ENCODE measurements at regions not wholly inside any gene's neighbourhood (a gene's known extent, or its start where the extent isn't known, plus 50 kb on each side); places are given as distances from the start of the nearest gene placed in this dataset.

GRCh38 chr2:228318218-228318617 is 136.7 kb upstream of the SPHKAP start:
- Histone ChIP-seq H3K27me3 (ENCODE audit: control insufficient read depth in 2 of 2, insufficient read depth in 2 of 2, low read length in 2 of 2) (no peaks in the 10 kb centered on the region), H3K27ac (ENCODE audit: low read depth in 2 of 2, low read length in 2 of 2) (no peak overlapping the region), H3K9me3 (ENCODE audit: control insufficient read depth in 2 of 2, low read length in 2 of 2) (no peaks in the 10 kb centered on the region), H3K9ac (ENCODE audit: low read depth in 1 of 2, low read length in 2 of 2) (no peak overlapping the region), H3K4me1 (ENCODE audit: control insufficient read depth in 2 of 2, insufficient read depth in 2 of 2, low read length in 2 of 2) (no peaks in the 10 kb centered on the region), H3K36me3 (ENCODE audit: control insufficient read depth in 2 of 2, insufficient read depth in 2 of 2, low read length in 2 of 2) (no peaks in the 10 kb centered on the region), H3K4me3 (ENCODE audit: low read length in 2 of 2) (no peak overlapping the region)

GRCh38 chr2:228312172-228312571 is 130.7 kb upstream of the SPHKAP start:
- no peaks in the 10 kb centered on the region for H3K36me3 ChIP-seq (ENCODE audit: control insufficient read depth in 2 of 2, insufficient read depth in 2 of 2, low read length in 2 of 2)
- H3K4me1 ChIP-seq (ENCODE audit: control insufficient read depth in 2 of 2, insufficient read depth in 2 of 2, low read length in 2 of 2): no peaks in the 10 kb centered on the region
- no peak overlapping the region for H3K9ac ChIP-seq (ENCODE audit: low read depth in 1 of 2, low read length in 2 of 2)
- no peak overlapping the region for H3K4me3 ChIP-seq (ENCODE audit: low read length in 2 of 2)
- H3K27me3 ChIP-seq (ENCODE audit: control insufficient read depth in 2 of 2, insufficient read depth in 2 of 2, low read length in 2 of 2): no peaks in the 10 kb centered on the region
- H3K27ac ChIP-seq (ENCODE audit: low read depth in 2 of 2, low read length in 2 of 2): no peak overlapping the region
- H3K9me3 ChIP-seq (ENCODE audit: control insufficient read depth in 2 of 2, low read length in 2 of 2): no peaks in the 10 kb centered on the region

GRCh38 chr2:228303960-228304359 is 122.5 kb upstream of the SPHKAP start:
- Histone ChIP-seq H3K9me3 (ENCODE audit: control insufficient read depth in 2 of 2, low read length in 2 of 2) (no peaks in the 10 kb centered on the region), H3K27me3 (ENCODE audit: control insufficient read depth in 2 of 2, insufficient read depth in 2 of 2, low read length in 2 of 2) (no peaks in the 10 kb centered on the region), H3K9ac (ENCODE audit: low read depth in 1 of 2, low read length in 2 of 2) (no peak overlapping the region), H3K4me3 (ENCODE audit: low read length in 2 of 2) (no peak overlapping the region), H3K4me1 (ENCODE audit: control insufficient read depth in 2 of 2, insufficient read depth in 2 of 2, low read length in 2 of 2) (no peaks in the 10 kb centered on the region), H3K36me3 (ENCODE audit: control insufficient read depth in 2 of 2, insufficient read depth in 2 of 2, low read length in 2 of 2) (no peaks in the 10 kb centered on the region), H3K27ac (ENCODE audit: low read depth in 2 of 2, low read length in 2 of 2) (no peak overlapping the region)

- no peaks in the 10 kb centered on the region for H3K36me3 ChIP-seq (ENCODE audit: control insufficient read depth in 2 of 2, insufficient read depth in 2 of 2, low read length in 2 of 2)
- H3K9ac ChIP-seq (ENCODE audit: low read depth in 1 of 2, low read length in 2 of 2): no peak overlapping the region
- no peaks in the 10 kb centered on the region for H3K4me1 ChIP-seq (ENCODE audit: control insufficient read depth in 2 of 2, insufficient read depth in 2 of 2, low read length in 2 of 2)
- H3K27me3 ChIP-seq (ENCODE audit: control insufficient read depth in 2 of 2, insufficient read depth in 2 of 2, low read length in 2 of 2): no peaks in the 10 kb centered on the region
- H3K9me3 ChIP-seq (ENCODE audit: control insufficient read depth in 2 of 2, low read length in 2 of 2): no peaks in the 10 kb centered on the region
- no peak overlapping the region for H3K27ac ChIP-seq (ENCODE audit: low read depth in 2 of 2, low read length in 2 of 2)
- H3K4me3 ChIP-seq (ENCODE audit: low read length in 2 of 2): no peak overlapping the region
Measured at GRCh38 chr2:228283491-228284171, 102.1 kb upstream of the SPHKAP start.

- no peak overlapping the region for H3K4me3 ChIP-seq (ENCODE audit: low read length in 2 of 2)
Measured at GRCh38 chr2:228282376-228282775, 100.9 kb upstream of the SPHKAP start.

GRCh38 chr2:228273159-228273558 is 91.7 kb upstream of the SPHKAP start:
- H3K9me3 ChIP-seq (ENCODE audit: control insufficient read depth in 2 of 2, low read length in 2 of 2): no peaks in the 10 kb centered on the region
- no peak overlapping the region for H3K27ac ChIP-seq (ENCODE audit: low read depth in 2 of 2, low read length in 2 of 2)
- no peaks in the 10 kb centered on the region for H3K36me3 ChIP-seq (ENCODE audit: control insufficient read depth in 2 of 2, insufficient read depth in 2 of 2, low read length in 2 of 2)
- H3K27me3 ChIP-seq (ENCODE audit: control insufficient read depth in 2 of 2, insufficient read depth in 2 of 2, low read length in 2 of 2): no peaks in the 10 kb centered on the region
- no peaks in the 10 kb centered on the region for H3K4me1 ChIP-seq (ENCODE audit: control insufficient read depth in 2 of 2, insufficient read depth in 2 of 2, low read length in 2 of 2)
- H3K4me3 ChIP-seq (ENCODE audit: low read length in 2 of 2): no peak overlapping the region
- H3K9ac ChIP-seq (ENCODE audit: low read depth in 1 of 2, low read length in 2 of 2): no peak overlapping the region

More at GRCh38 chr2:228282376-228282775, 100.9 kb upstream of the SPHKAP start:
- no peak overlapping the region for H3K9ac ChIP-seq (ENCODE audit: low read depth in 1 of 2, low read length in 2 of 2)
- H3K27ac ChIP-seq (ENCODE audit: low read depth in 2 of 2, low read length in 2 of 2): no peak overlapping the region
- H3K4me1 ChIP-seq (ENCODE audit: control insufficient read depth in 2 of 2, insufficient read depth in 2 of 2, low read length in 2 of 2): no peaks in the 10 kb centered on the region
- H3K27me3 ChIP-seq (ENCODE audit: control insufficient read depth in 2 of 2, insufficient read depth in 2 of 2, low read length in 2 of 2): no peaks in the 10 kb centered on the region
- no peaks in the 10 kb centered on the region for H3K36me3 ChIP-seq (ENCODE audit: control insufficient read depth in 2 of 2, insufficient read depth in 2 of 2, low read length in 2 of 2)
- H3K9me3 ChIP-seq (ENCODE audit: control insufficient read depth in 2 of 2, low read length in 2 of 2): no peaks in the 10 kb centered on the region

GRCh38 chr2:228269351-228269750 is 87.9 kb upstream of the SPHKAP start:
- Histone ChIP-seq H3K9ac (ENCODE audit: low read depth in 1 of 2, low read length in 2 of 2) (no peak overlapping the region), H3K27ac (ENCODE audit: low read depth in 2 of 2, low read length in 2 of 2) (no peak overlapping the region), H3K4me3 (ENCODE audit: low read length in 2 of 2) (no peak overlapping the region), H3K27me3 (ENCODE audit: control insufficient read depth in 2 of 2, insufficient read depth in 2 of 2, low read length in 2 of 2) (no peaks in the 10 kb centered on the region), H3K4me1 (ENCODE audit: control insufficient read depth in 2 of 2, insufficient read depth in 2 of 2, low read length in 2 of 2) (no peaks in the 10 kb centered on the region), H3K9me3 (ENCODE audit: control insufficient read depth in 2 of 2, low read length in 2 of 2) (no peaks in the 10 kb centered on the region), H3K36me3 (ENCODE audit: control insufficient read depth in 2 of 2, insufficient read depth in 2 of 2, low read length in 2 of 2) (no peaks in the 10 kb centered on the region)

GRCh38 chr2:228268756-228269155 is 87.3 kb upstream of the SPHKAP start:
- H3K36me3 ChIP-seq (ENCODE audit: control insufficient read depth in 2 of 2, insufficient read depth in 2 of 2, low read length in 2 of 2): no peaks in the 10 kb centered on the region
- H3K4me3 ChIP-seq (ENCODE audit: low read length in 2 of 2): no peak overlapping the region
- no peak overlapping the region for H3K27ac ChIP-seq (ENCODE audit: low read depth in 2 of 2, low read length in 2 of 2)
- no peaks in the 10 kb centered on the region for H3K27me3 ChIP-seq (ENCODE audit: control insufficient read depth in 2 of 2, insufficient read depth in 2 of 2, low read length in 2 of 2)
- H3K4me1 ChIP-seq (ENCODE audit: control insufficient read depth in 2 of 2, insufficient read depth in 2 of 2, low read length in 2 of 2): no peaks in the 10 kb centered on the region
- no peaks in the 10 kb centered on the region for H3K9me3 ChIP-seq (ENCODE audit: control insufficient read depth in 2 of 2, low read length in 2 of 2)
- H3K9ac ChIP-seq (ENCODE audit: low read depth in 1 of 2, low read length in 2 of 2): no peak overlapping the region

GRCh38 chr2:228268301-228268700 is 86.8 kb upstream of the SPHKAP start:
- Histone ChIP-seq H3K27me3 (ENCODE audit: control insufficient read depth in 2 of 2, insufficient read depth in 2 of 2, low read length in 2 of 2) (no peaks in the 10 kb centered on the region), H3K9ac (ENCODE audit: low read depth in 1 of 2, low read length in 2 of 2) (no peak overlapping the region), H3K9me3 (ENCODE audit: control insufficient read depth in 2 of 2, low read length in 2 of 2) (no peaks in the 10 kb centered on the region), H3K4me3 (ENCODE audit: low read length in 2 of 2) (no peak overlapping the region), H3K36me3 (ENCODE audit: control insufficient read depth in 2 of 2, insufficient read depth in 2 of 2, low read length in 2 of 2) (no peaks in the 10 kb centered on the region), H3K27ac (ENCODE audit: low read depth in 2 of 2, low read length in 2 of 2) (no peak overlapping the region), H3K4me1 (ENCODE audit: control insufficient read depth in 2 of 2, insufficient read depth in 2 of 2, low read length in 2 of 2) (no peaks in the 10 kb centered on the region)

GRCh38 chr2:228263156-228263555 is 81.7 kb upstream of the SPHKAP start:
- H3K36me3 ChIP-seq (ENCODE audit: control insufficient read depth in 2 of 2, insufficient read depth in 2 of 2, low read length in 2 of 2): no peaks in the 10 kb centered on the region
- no peaks in the 10 kb centered on the region for H3K4me1 ChIP-seq (ENCODE audit: control insufficient read depth in 2 of 2, insufficient read depth in 2 of 2, low read length in 2 of 2)
- H3K27me3 ChIP-seq (ENCODE audit: control insufficient read depth in 2 of 2, insufficient read depth in 2 of 2, low read length in 2 of 2): no peaks in the 10 kb centered on the region
- no peaks in the 10 kb centered on the region for H3K9me3 ChIP-seq (ENCODE audit: control insufficient read depth in 2 of 2, low read length in 2 of 2)
- no peak overlapping the region for H3K9ac ChIP-seq (ENCODE audit: low read depth in 1 of 2, low read length in 2 of 2)
- no peak overlapping the region for H3K4me3 ChIP-seq (ENCODE audit: low read length in 2 of 2)
- H3K27ac ChIP-seq (ENCODE audit: low read depth in 2 of 2, low read length in 2 of 2): no peak overlapping the region

- H3K36me3 ChIP-seq (ENCODE audit: control insufficient read depth in 2 of 2, insufficient read depth in 2 of 2, low read length in 2 of 2): no peaks in the 10 kb centered on the region
- H3K27ac ChIP-seq (ENCODE audit: low read depth in 2 of 2, low read length in 2 of 2): no peak overlapping the region
- H3K27me3 ChIP-seq (ENCODE audit: control insufficient read depth in 2 of 2, insufficient read depth in 2 of 2, low read length in 2 of 2): no peaks in the 10 kb centered on the region
- no peak overlapping the region for H3K9ac ChIP-seq (ENCODE audit: low read depth in 1 of 2, low read length in 2 of 2)
- no peak overlapping the region for H3K4me3 ChIP-seq (ENCODE audit: low read length in 2 of 2)
- H3K4me1 ChIP-seq (ENCODE audit: control insufficient read depth in 2 of 2, insufficient read depth in 2 of 2, low read length in 2 of 2): no peaks in the 10 kb centered on the region
- H3K9me3 ChIP-seq (ENCODE audit: control insufficient read depth in 2 of 2, low read length in 2 of 2): no peaks in the 10 kb centered on the region
Measured at GRCh38 chr2:228261546-228261945, 80.1 kb upstream of the SPHKAP start.

Data from mucosa of rectum (tissue), 2 donors.